Mucosa of descending colon (tissue), 3 donors: ENCODE measurements at regions not wholly inside any gene's neighbourhood (a gene's known extent, or its start where the extent isn't known, plus 50 kb on each side); places are given as distances from the start of the nearest gene placed in this dataset.

Experiments used
- ATAC-seq: fragments of 200-7000 bp; cut with Tn5 transposase; one replicate; pipeline ENCODE4 v1.9.1; 2020; ENCODE audit warnings: mild to moderate bottlenecking, moderate library complexity
- DNase-seq, 3 donors: peaks; one replicate each; pipeline ENCODE4 v3.0.0-alpha.2; 2020
- H3K36me3 ChIP-seq: fragments of 200-600 bp; one replicate; pipeline ENCODE4 v1.8.0; 2021; ENCODE audit warnings: low read depth, mild to moderate bottlenecking
- H3K4me1 ChIP-seq: fragments of 200-600 bp; one replicate; pipeline ENCODE4 v1.8.0; 2021; ENCODE audit warnings: low read depth, mild to moderate bottlenecking
- H3K4me3 ChIP-seq: fragments of 200-600 bp; one replicate; pipeline ENCODE4 v1.8.0; 2021; ENCODE audit warnings: mild to moderate bottlenecking
- H3K9me3 ChIP-seq: fragments of 200-600 bp; one replicate; pipeline ENCODE4 v1.8.0; 2021; ENCODE audit warnings: mild to moderate bottlenecking
- CTCF ChIP-seq: fragments of 200-600 bp; IDR thresholded peaks from one replicate; pipeline ENCODE4 v1.8.0; 2022; ENCODE audit warnings: antibody characterized with exemption, mild to moderate bottlenecking
- intact Hi-C, 2 donors: fragments of 100-400 bp; cut with DNase I in 1 of 2; cut with micrococcal nuclease in 1 of 2; formaldehyde crosslinking; loops; one replicate each; pipeline versions ENCODE4 v1.11.0 to v1.11.1; 2022; cut with DNase I, micrococcal nuclease
- donor health status: DM: no; HTN: no; CAD: no; lungs with moderate emphysema.
- donor health status: DM: no; HTN: no; CAD: no.
- donor health status: DM: no; HTN: yes; CAD: no.

GRCh38 chr9:115956371-115956770 lies 197.2 kb upstream of the PAPPA start:
- no peaks in the 10 kb centered on the region for H3K36me3 ChIP-seq
- intact Hi-C loops, result no loop called here
- no peak for ATAC-seq
- no peak for DNase-seq
- no peak overlapping the region for H3K4me3 ChIP-seq
- no peak for TF ChIP-seq CTCF
- no peaks in the 10 kb centered on the region for H3K4me1 ChIP-seq
- H3K9me3 ChIP-seq, result no peaks in the 10 kb centered on the region

- DNase-seq, result no peak
- TF ChIP-seq CTCF, result no peak
- Histone ChIP-seq H3K4me3 (no peak overlapping the region), H3K4me1 (no peaks in the 10 kb centered on the region), H3K36me3 (no peaks in the 10 kb centered on the region), H3K9me3 (no peaks in the 10 kb centered on the region)
- no peak for ATAC-seq
- intact Hi-C loops, result no loop called here
These were observed 196.0 kb upstream of the PAPPA start for GRCh38 chr9:115957585-115957984.

GRCh38 chr9:115964710-115965347 lies 188.8 kb upstream of the PAPPA start:
- no peak for DNase-seq
- H3K4me3 ChIP-seq, result no peak overlapping the region
- ATAC-seq, result no peak
- no peaks in the 10 kb centered on the region for H3K4me1 ChIP-seq
- intact Hi-C loops, result no loop called here
- no peak for TF ChIP-seq CTCF
- H3K9me3 ChIP-seq, result no peaks in the 10 kb centered on the region
- H3K36me3 ChIP-seq, result no peaks in the 10 kb centered on the region

- TF ChIP-seq CTCF, result no peak
- ATAC-seq, result no peak
- H3K4me3 ChIP-seq, result no peak overlapping the region
- H3K4me1 ChIP-seq, result no peaks in the 10 kb centered on the region
- intact Hi-C loops, result no loop called here
- no peaks in the 10 kb centered on the region for H3K9me3 ChIP-seq
- no peak for DNase-seq
- H3K36me3 ChIP-seq, result no peaks in the 10 kb centered on the region
These were observed 186.9 kb upstream of the PAPPA start for GRCh38 chr9:115966660-115967059.

- ATAC-seq (no peak), DNase-seq (no peak)
- intact Hi-C loops, result no loop called here
- H3K4me3 ChIP-seq, result no peak overlapping the region
- no peaks in the 10 kb centered on the region for H3K4me1 ChIP-seq
- no peaks in the 10 kb centered on the region for H3K36me3 ChIP-seq
- H3K9me3 ChIP-seq, result no peaks in the 10 kb centered on the region
- TF ChIP-seq CTCF, result no peak
These were observed 184.5 kb upstream of the PAPPA start for GRCh38 chr9:115969096-115969495.

GRCh38 chr9:115972362-115972761 lies 181.2 kb upstream of the PAPPA start:
- DNase-seq, result no peak
- Histone ChIP-seq H3K9me3 (no peaks in the 10 kb centered on the region), H3K4me3 (no peak overlapping the region), H3K4me1 (no peaks in the 10 kb centered on the region), H3K36me3 (no peaks in the 10 kb centered on the region)
- TF ChIP-seq CTCF, result no peak
- no peak for ATAC-seq
- intact Hi-C loops, result no loop called here
